OCI-LY3 (cell line): ENCODE measurements at regions not wholly inside any gene's neighbourhood (a gene's known extent, or its start where the extent isn't known, plus 50 kb on each side); places are given as distances from the start of the nearest gene placed in this dataset.

Experiments
- H2AFZ ChIP-seq: fragments of 200-600, 300-600 bp; shearing (Covaris generic); 2 replicates; pipeline ENCODE4 v1.6.0; 2014; ENCODE audit warnings: antibody characterized with exemption, low read depth, low read length
- H3K27ac ChIP-seq: fragments of 200-600, 300-600 bp; sonication (generic); 2 replicates; pipeline ENCODE4 v1.5.1; 2014; ENCODE audit warnings: mild to moderate bottlenecking, low read length, moderate library complexity, mixed read lengths
- H3K27me3 ChIP-seq: fragments of 200-600, 300-600 bp; sonication (generic); 2 replicates; pipeline ENCODE4 v1.6.1; 2014; ENCODE audit warnings: low read depth, low read length, mixed read lengths
- H3K36me3 ChIP-seq: fragments of 200-600, 300-600 bp; sonication (generic); replicated peaks from 2 replicates; pipeline ENCODE3; 2014; ENCODE audit warnings: low read depth, low read length, mixed read lengths
- H3K4me1 ChIP-seq: fragments of 300-600, 200-600 bp; sonication (generic); 2 replicates; pipeline ENCODE4 v1.6.1; 2014; ENCODE audit warnings: low read length, mixed read lengths
- H3K4me2 ChIP-seq: fragments of 200-600, 300-600 bp; sonication (generic); 2 replicates; pipeline ENCODE4 v1.6.1; 2014; ENCODE audit warnings: low read length, mixed read lengths
- H3K4me3 ChIP-seq: fragments of 300-600, 200-600 bp; sonication (generic); 2 replicates; pipeline ENCODE4 v1.5.1; 2014; ENCODE audit warnings: antibody characterized with exemption, mild to moderate bottlenecking, low read length, moderate library complexity
- H3K79me2 ChIP-seq: fragments of 300-600, 200-600 bp; shearing (Covaris generic); 2 replicates; pipeline ENCODE4 v1.6.1; 2014; ENCODE audit warnings: mild to moderate bottlenecking, low read length, mixed read lengths
- H3K9ac ChIP-seq: fragments of 300-600, 200-600 bp; shearing (Covaris generic); 2 replicates; pipeline ENCODE4 v1.6.0; 2014; ENCODE audit warnings: mild to moderate bottlenecking, low read length, moderate library complexity
- H3K9me3 ChIP-seq: fragments of 200-600, 300-600 bp; shearing (Covaris generic); 2 replicates; pipeline ENCODE4 v1.6.1; 2014; ENCODE audit warnings: low read length, mixed read lengths; ENCODE audit not compliant: insufficient read depth
- H4K20me1 ChIP-seq: fragments of 200-600, 300-600 bp; sonication (generic); 2 replicates; pipeline ENCODE4 v1.6.1; 2016; ENCODE audit warnings: low read length, mixed read lengths; ENCODE audit not compliant: insufficient read depth
- EZH2phosphoT487 ChIP-seq: fragments of 200-600 bp; shearing (Covaris generic); IDR thresholded peaks from 2 replicates; pipeline ENCODE4 v1.6.1; 2018; ENCODE audit warnings: antibody characterized with exemption, mixed run types, low read depth
- TF ChIP-seq, protein P1 (sequence below): fragments of 200-600, 300-600 bp; sonication (generic); IDR thresholded peaks from 2 replicates; pipeline ENCODE4 v1.5.1; 2014; ENCODE audit warnings: antibody characterized with exemption, low read length, low read depth

DNA sequence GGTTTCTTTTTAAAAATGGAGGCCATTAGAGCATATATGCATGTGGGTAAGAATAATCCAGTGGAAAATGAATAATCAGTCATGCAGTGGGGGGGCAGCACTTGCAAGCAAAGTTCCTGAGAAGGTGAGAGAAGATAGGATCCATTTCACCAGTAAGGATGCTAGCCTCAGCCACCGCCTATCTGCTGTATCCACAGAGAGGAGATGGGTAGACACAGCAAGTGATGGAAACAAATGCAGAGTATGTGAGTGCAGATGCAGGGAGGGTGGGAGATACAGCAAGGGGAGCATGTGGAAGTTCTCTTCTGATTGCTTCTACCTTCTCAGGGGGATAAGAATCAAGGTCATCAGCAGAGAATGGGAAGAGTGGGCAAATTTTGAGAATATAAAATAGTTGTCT is 171.4 kb upstream of the PDE1C start:
- no peak overlapping the region for H3K27ac ChIP-seq
- H3K4me3 ChIP-seq: no peak overlapping the region
- TF ChIP-seq, protein P1, sequence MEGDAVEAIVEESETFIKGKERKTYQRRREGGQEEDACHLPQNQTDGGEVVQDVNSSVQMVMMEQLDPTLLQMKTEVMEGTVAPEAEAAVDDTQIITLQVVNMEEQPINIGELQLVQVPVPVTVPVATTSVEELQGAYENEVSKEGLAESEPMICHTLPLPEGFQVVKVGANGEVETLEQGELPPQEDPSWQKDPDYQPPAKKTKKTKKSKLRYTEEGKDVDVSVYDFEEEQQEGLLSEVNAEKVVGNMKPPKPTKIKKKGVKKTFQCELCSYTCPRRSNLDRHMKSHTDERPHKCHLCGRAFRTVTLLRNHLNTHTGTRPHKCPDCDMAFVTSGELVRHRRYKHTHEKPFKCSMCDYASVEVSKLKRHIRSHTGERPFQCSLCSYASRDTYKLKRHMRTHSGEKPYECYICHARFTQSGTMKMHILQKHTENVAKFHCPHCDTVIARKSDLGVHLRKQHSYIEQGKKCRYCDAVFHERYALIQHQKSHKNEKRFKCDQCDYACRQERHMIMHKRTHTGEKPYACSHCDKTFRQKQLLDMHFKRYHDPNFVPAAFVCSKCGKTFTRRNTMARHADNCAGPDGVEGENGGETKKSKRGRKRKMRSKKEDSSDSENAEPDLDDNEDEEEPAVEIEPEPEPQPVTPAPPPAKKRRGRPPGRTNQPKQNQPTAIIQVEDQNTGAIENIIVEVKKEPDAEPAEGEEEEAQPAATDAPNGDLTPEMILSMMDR: no peak
- no peak for TF ChIP-seq EZH2phosphoT487
- H3K79me2 ChIP-seq: no peaks in the 10 kb centered on the region
- no peaks in the 10 kb centered on the region for H4K20me1 ChIP-seq
- H3K4me2 ChIP-seq: no peak overlapping the region
- no peak overlapping the region for H3K9ac ChIP-seq
- no peaks in the 10 kb centered on the region for H3K4me1 ChIP-seq
- H3K36me3 ChIP-seq: no peaks in the 10 kb centered on the region
- no peaks in the 10 kb centered on the region for H3K9me3 ChIP-seq
- H3K27me3 ChIP-seq: no peaks in the 10 kb centered on the region
- no peak overlapping the region for H2AFZ ChIP-seq

DNA sequence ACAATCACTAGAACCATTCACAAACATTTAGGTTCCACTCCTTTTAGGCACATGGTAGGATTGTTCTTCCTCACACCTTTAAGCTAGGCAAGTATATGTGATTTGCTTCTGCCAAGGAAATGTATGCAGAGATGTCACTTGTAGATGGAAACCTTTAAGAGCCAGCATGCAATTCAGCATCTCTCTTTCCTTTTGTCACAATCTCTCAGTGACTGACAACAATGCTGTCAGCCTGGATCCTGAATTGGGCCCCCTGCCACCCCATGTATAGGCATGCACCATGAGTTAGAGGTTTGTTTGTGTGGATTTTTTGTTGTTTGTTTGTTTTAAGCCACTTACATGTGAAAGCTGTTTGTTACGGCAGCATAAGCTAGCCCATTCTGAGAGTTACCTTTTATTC is 169.6 kb upstream of the PDE1C start:
- Histone ChIP-seq H4K20me1 (no peaks in the 10 kb centered on the region), H3K4me1 (no peaks in the 10 kb centered on the region), H3K36me3 (no peaks in the 10 kb centered on the region), H3K27me3 (no peaks in the 10 kb centered on the region), H3K4me2 (no peak overlapping the region), H3K9me3 (no peaks in the 10 kb centered on the region), H3K79me2 (no peaks in the 10 kb centered on the region), H3K9ac (no peak overlapping the region), H3K27ac (no peak overlapping the region), H3K4me3 (no peak overlapping the region), H2AFZ (no peak overlapping the region)
- no peak for TF ChIP-seq EZH2phosphoT487
- TF ChIP-seq, protein P1: no peak

DNA sequence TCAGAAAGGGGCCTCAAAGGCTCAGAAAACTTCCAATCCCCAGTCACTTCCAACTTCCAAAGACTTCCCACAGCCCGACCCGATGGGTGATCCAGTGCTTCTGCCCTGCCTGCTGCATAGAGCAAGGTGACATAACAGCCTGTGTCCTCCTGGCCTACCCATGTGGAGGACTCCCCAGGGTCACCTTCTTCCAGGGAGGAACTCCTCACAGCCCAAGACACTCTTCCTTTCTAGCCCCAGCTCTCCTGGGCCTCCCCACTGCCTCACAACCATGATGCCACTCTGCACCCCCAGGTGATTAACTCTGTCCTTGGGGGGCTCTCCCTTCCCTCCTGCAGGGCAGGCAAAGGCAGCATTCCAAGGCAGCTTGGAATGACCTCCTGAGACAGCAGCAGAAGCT is 158.4 kb upstream of the PDE1C start:
- H2AFZ ChIP-seq: no peak overlapping the region
- H3K4me3 ChIP-seq: no peak overlapping the region
- no peaks in the 10 kb centered on the region for H3K36me3 ChIP-seq
- no peaks in the 10 kb centered on the region for H3K4me1 ChIP-seq
- H3K4me2 ChIP-seq: no peak overlapping the region
- TF ChIP-seq, protein P1: no peak
- TF ChIP-seq EZH2phosphoT487: no peak
- no peaks in the 10 kb centered on the region for H3K9me3 ChIP-seq
- H3K79me2 ChIP-seq: no peaks in the 10 kb centered on the region
- no peak overlapping the region for H3K9ac ChIP-seq
- no peak overlapping the region for H3K27ac ChIP-seq
- no peaks in the 10 kb centered on the region for H3K27me3 ChIP-seq
- no peaks in the 10 kb centered on the region for H4K20me1 ChIP-seq

GRCh38 chr7:32227746-32228145 is 157.5 kb upstream of the PDE1C start:
- Histone ChIP-seq H3K36me3 (no peaks in the 10 kb centered on the region), H2AFZ (no peak overlapping the region), H3K9ac (no peak overlapping the region), H3K4me3 (no peak overlapping the region), H3K27ac (no peak overlapping the region), H3K4me1 (no peaks in the 10 kb centered on the region), H3K79me2 (no peaks in the 10 kb centered on the region), H3K9me3 (no peaks in the 10 kb centered on the region), H3K4me2 (no peak overlapping the region), H4K20me1 (no peaks in the 10 kb centered on the region), H3K27me3 (no peaks in the 10 kb centered on the region)
- no peak for TF ChIP-seq EZH2phosphoT487
- TF ChIP-seq, protein P1: no peak
